Loucy (cell line): ENCODE measurements at regions not wholly inside any gene's neighbourhood (a gene's known extent, or its start where the extent isn't known, plus 50 kb on each side); places are given as distances from the start of the nearest gene placed in this dataset.

Source experiments
- H2AFZ ChIP-seq: fragments of 200-600 bp; sonication (generic); 2 replicates; pipeline ENCODE4 v1.6.0; 2016; ENCODE audit warnings: antibody characterized with exemption, mild to moderate bottlenecking, low read length, moderate library complexity
- H3F3A ChIP-seq: fragments of 200-600 bp; 2 replicates; pipeline ENCODE4 v1.6.0; 2016; ENCODE audit warnings: antibody characterized with exemption, low read depth, mild to moderate bottlenecking
- H3K27me3 ChIP-seq: fragments of 200-600 bp; sonication (generic); 2 replicates; pipeline ENCODE4 v1.6.1; 2014; ENCODE audit warnings: low read length, mild to moderate bottlenecking; ENCODE audit not compliant: insufficient read depth, poor library complexity, severe bottlenecking
- H3K36me3 ChIP-seq: fragments of 200-600 bp; sonication (generic); 2 replicates; pipeline ENCODE4 v1.6.1; 2016; ENCODE audit warnings: low read length; ENCODE audit not compliant: insufficient read depth
- H3K4me1 ChIP-seq: fragments of 200-600 bp; sonication (generic); 2 replicates; pipeline ENCODE4 v1.5.1; 2014; ENCODE audit warnings: low read length, mild to moderate bottlenecking; ENCODE audit not compliant: insufficient read depth, poor library complexity, severe bottlenecking
- H3K4me2 ChIP-seq: fragments of 200-600 bp; sonication (generic); 2 replicates; pipeline ENCODE4 v1.6.0; 2014; ENCODE audit warnings: antibody characterized with exemption, low read length, low read depth, mild to moderate bottlenecking; ENCODE audit not compliant: poor library complexity, severe bottlenecking
- H3K4me3 ChIP-seq: fragments of 200-600 bp; sonication (generic); 2 replicates; pipeline ENCODE4 v1.5.1; 2014; ENCODE audit warnings: low read length, mild to moderate bottlenecking, mixed read lengths; ENCODE audit not compliant: poor library complexity, severe bottlenecking
- H3K79me2 ChIP-seq: fragments of 200-600 bp; sonication (generic); 2 replicates; pipeline ENCODE4 v1.6.1; 2014; ENCODE audit warnings: low read length; ENCODE audit not compliant: insufficient read depth
- H3K9ac ChIP-seq: fragments of 200-600 bp; sonication (generic); 2 replicates; pipeline ENCODE4 v1.6.0; 2014; ENCODE audit warnings: mild to moderate bottlenecking, low read depth, low read length, moderate library complexity; ENCODE audit not compliant: poor library complexity, severe bottlenecking
- H3K9me2 ChIP-seq: fragments of 200-600 bp; sonication (generic); replicated peaks from 2 replicates; pipeline ENCODE4 v1.6.1; 2016; ENCODE audit warnings: low read depth, low read length, mixed read lengths
- H3K9me3 ChIP-seq: fragments of 200-600 bp; sonication (generic); 2 replicates; pipeline ENCODE4 v1.6.1; 2014; ENCODE audit warnings: mild to moderate bottlenecking, antibody characterized with exemption, low read length, low read depth; ENCODE audit not compliant: insufficient read depth
- H4K20me1 ChIP-seq: fragments of 200-600 bp; sonication (generic); 2 replicates; pipeline ENCODE4 v1.6.0; 2014; ENCODE audit warnings: antibody characterized with exemption, low read length, mild to moderate bottlenecking; ENCODE audit not compliant: insufficient read depth, poor library complexity, severe bottlenecking
- CTCF ChIP-seq: fragments of 200-600 bp; sonication (generic); conservative IDR thresholded peaks from 2 replicates; pipeline ENCODE4 v1.5.1; 2014; ENCODE audit warnings: mild to moderate bottlenecking, antibody characterized with exemption, low read length
- EZH2phosphoT487 ChIP-seq: fragments of 200-600 bp; IDR thresholded peaks from 2 replicates; pipeline ENCODE4 v1.6.1; 2018; ENCODE audit warnings: antibody characterized with exemption, mild to moderate bottlenecking, moderate library complexity, borderline replicate concordance

GRCh38 chr7:94133460-94133859 is 129.3 kb upstream of the BET1 start:
- TF ChIP-seq CTCF (no peak), EZH2phosphoT487 (no peak)
- Histone ChIP-seq H3F3A (no peaks in the 10 kb centered on the region), H4K20me1 (no peaks in the 10 kb centered on the region), H3K9me3 (no peaks in the 10 kb centered on the region), H3K4me1 (no peaks in the 10 kb centered on the region), H3K27me3 (peaks cover 8% of the 10 kb centered on the region), H3K36me3 (no peaks in the 10 kb centered on the region), H2AFZ (no peak overlapping the region), H3K4me2 (no peak overlapping the region), H3K9ac (no peak overlapping the region), H3K9me2 (no peaks in the 10 kb centered on the region), H3K79me2 (no peaks in the 10 kb centered on the region), H3K4me3 (no peak overlapping the region)

- Histone ChIP-seq H3K9me2 (no peaks in the 10 kb centered on the region), H3K27me3 (peaks cover 8% of the 10 kb centered on the region), H3K9ac (no peak overlapping the region), H3K36me3 (no peaks in the 10 kb centered on the region), H4K20me1 (no peaks in the 10 kb centered on the region), H2AFZ (no peak overlapping the region), H3K4me2 (no peak overlapping the region), H3K9me3 (no peaks in the 10 kb centered on the region), H3K4me3 (no peak overlapping the region), H3F3A (no peaks in the 10 kb centered on the region), H3K79me2 (no peaks in the 10 kb centered on the region), H3K4me1 (no peaks in the 10 kb centered on the region)
- no peak for TF ChIP-seq CTCF
- TF ChIP-seq EZH2phosphoT487, result no peak
Observed at GRCh38 chr7:94135180-94135579, 131.0 kb upstream of the BET1 start.

GRCh38 chr7:94142281-94142680 is 138.1 kb upstream of the BET1 start:
- Histone ChIP-seq H3K9me2 (no peaks in the 10 kb centered on the region), H3K9ac (no peak overlapping the region), H3K4me2 (no peak overlapping the region), H4K20me1 (no peaks in the 10 kb centered on the region), H3K4me1 (no peaks in the 10 kb centered on the region), H2AFZ (no peak overlapping the region), H3F3A (no peaks in the 10 kb centered on the region), H3K79me2 (no peaks in the 10 kb centered on the region), H3K9me3 (no peaks in the 10 kb centered on the region), H3K27me3 (no peaks in the 10 kb centered on the region), H3K4me3 (no peak overlapping the region), H3K36me3 (no peaks in the 10 kb centered on the region)
- TF ChIP-seq CTCF (no peak), EZH2phosphoT487 (no peak)
